GM21390 (cell line): ENCODE measurements at regions not wholly inside any gene's neighbourhood (a gene's known extent, or its start where the extent isn't known, plus 50 kb on each side); places are given as distances from the start of the nearest gene placed in this dataset.

ENCODE experiments used
- ATAC-seq: cut with Tn5 transposase; IDR thresholded peaks from one replicate; pipeline ENCODE4 v1.9.1; 2021; ENCODE audit not compliant: unreplicated experiment

DNA sequence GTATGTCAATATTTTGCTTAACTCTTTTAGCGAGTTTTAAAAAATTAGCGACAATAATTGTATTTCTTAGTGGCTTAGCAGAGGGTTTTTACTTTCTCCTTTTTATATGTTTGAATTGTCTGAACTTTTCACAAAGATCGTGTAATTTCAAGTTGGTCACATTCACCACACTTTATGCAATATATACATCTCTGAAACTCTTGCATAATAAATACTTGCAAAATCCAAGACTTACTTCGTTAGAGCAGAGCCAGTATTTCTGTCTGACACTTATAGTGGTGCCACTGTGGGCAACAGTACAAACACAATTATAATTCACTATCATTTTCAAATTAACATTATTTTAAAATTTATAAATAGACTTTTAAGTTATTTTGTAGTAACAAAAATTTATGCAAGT is 62.0 kb downstream of the SUCNR1 start:
- ATAC-seq = no peak

DNA sequence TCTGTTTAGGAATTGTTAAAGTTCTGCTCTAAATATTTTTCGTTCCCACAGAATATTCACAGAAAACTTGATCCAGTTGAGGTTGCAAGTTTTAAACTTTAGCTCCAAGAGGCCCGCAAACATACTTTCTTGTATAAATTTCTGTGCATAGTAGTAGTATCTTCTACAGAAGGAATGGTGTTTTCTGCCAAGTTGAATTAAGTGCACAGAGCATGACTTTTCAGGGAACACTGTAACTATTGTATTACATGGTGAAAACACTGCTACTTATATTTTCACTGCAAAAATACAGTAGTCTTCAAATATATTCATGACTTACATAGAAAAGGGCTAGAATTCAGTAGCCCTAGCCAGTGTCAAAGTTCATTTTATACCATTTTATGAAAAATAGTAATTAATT is 67.0 kb downstream of the SUCNR1 start:
- no peak for ATAC-seq

DNA sequence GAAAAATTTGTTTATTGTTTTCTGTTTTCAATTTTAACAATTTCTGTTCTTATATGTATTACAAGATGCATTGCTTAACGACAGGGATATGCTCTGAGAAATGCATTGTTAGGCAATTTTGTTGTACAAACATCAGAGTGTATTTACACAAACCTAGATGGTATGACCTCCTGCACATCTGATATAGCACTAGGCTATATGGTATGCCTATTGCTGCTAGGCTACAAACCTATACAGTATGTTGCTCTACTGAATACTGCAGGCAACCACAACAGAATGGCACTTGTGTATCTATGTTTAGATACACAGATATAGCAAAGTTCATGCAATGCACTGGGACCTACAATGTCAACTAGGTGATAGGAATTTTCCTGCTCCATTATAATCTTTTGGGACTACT is 70.1 kb downstream of the SUCNR1 start:
- ATAC-seq = no peak

DNA sequence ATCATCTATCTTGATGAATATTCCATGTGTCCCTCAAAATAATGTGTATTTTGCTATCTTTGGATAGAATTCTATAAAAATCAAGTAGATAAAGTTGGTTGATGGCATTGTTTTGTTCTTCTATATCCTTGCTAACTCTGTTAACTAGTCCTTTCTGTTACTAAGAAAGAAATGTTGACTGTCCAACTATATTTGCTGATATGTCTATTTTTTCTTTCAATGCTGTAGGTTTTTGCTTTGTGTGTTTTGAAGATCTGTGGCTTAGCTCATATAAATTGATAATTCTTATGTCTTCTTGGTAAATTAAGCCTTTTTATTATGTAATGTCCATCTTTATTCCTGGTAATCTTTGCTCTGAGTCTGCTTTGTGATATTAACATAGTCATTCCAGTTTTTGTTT is 70.9 kb downstream of the SUCNR1 start:
- ATAC-seq = no peak

DNA sequence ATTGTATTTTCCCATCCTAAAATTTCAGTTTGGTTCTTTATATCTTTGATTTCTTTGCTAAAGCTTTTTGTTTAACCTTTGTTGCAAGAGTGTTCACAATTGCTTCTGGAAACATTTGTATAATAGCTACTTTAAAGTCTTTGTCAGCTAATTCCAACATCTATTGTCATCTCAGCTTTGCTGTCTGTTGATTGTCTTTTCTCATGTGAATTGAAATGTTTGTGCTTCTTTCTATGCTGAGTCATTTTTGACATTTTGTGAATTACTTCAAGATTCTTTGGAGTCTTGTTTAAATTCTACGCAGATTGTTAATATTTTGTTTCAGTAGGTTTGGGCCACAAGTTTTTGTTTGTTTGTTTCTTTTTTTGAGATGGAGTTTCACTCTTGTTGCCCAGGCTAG is 73.2 kb downstream of the SUCNR1 start:
- no peak for ATAC-seq

DNA sequence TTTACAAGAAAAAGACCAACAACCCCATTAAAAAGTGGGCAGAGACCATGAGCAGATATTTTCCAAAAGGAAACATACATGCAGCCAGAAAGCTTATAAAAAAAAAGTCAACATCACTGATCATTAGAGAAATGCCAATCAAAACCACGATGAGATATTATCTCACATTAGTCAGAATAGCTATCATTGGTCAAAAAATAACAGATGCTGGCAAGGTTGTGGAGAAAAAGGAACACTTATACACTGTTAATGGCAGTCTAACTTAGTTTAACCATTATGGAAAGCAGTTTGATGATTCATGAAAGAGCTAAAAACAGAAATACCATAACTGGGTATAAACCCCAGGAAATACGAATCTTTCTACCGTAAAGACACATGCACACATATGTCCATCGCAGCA is 76.3 kb downstream of the SUCNR1 start:
- ATAC-seq = no peak

DNA sequence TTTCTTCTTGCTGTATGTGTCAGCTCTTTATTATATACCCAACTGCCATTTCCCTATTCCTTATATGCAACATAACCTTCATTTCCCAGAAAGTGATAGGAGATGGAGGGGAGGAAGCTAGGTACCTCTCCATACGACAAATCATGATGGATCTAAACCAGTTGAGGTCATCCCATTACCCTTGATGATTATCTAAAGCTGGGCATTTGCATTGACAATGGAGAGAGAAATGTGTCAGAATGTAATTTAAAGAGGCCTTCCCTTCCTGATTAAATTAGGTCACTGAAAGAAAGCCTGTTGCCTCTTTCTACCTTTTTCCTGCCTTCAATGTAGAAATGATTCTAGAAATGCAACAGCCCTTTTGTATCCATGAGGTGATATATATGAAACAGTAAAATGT is 81.9 kb downstream of the SUCNR1 start:
- ATAC-seq = no peak

DNA sequence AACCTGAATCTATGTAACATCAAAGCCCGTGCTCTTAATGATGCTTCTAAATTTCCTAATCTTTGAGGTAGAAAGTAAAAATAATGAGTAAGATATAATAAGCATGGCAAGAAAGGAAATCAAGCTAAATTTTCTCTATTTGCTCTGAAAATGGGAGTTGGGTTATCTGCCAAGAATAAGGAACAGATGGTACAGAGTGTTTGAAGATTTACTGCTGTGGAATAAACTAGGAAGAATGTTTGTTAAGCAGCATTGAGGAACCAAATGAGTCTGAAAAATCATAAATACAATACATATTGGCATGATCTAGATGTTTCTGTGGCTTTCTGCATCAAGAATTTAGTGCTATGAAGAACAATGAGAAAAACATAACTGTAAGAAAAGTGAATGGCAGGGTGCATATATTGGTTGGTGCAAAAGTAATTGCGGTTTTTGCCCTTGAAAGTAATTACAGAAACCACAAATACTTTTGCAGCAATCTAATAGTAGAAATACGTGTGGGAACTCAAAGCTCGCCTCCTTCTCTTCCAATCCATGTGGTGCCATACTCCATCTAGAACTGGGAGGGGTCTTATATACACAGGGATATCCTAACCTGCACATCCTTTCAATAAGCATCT is 87.6 kb downstream of the SUCNR1 start:
- no peak for ATAC-seq

DNA sequence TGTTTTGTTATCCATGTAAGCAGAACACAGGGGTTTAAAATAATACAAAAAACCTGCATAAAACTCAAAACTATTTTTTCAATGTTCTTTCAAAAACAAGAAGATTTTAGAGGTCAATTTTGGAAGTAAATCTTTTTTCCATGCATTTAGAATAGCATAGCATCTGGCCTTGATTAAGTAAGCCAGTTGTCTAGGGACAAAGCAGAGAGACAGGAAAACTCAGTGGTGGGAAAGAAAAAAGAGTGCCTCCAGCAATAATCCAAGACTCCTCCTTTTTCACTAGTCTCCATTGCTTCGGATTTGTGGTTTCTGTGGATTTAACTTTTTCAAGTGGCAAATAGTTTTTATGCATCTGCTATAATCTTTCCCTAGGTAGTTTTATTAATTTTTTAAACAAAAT is 88.9 kb downstream of the SUCNR1 start:
- ATAC-seq = no peak

DNA sequence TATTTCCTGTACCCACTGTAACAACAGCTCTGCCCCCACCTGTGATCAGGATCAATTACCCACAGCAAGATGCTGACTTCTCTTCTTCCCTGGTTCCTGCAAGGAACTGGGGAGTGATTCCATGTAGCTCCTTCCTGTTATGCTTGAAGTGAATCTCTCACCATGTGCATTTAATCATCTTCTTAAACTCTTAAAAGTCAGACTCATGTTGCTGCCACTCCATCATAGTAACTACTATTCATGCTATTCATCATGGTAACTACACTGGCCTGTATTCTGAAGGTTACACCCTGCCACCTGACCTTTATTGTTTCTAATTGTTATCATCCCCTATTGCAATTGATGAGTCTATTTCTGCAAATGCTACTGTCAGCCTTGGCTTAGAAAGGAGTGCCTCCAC is 89.5 kb downstream of the SUCNR1 start:
- ATAC-seq = no peak

DNA sequence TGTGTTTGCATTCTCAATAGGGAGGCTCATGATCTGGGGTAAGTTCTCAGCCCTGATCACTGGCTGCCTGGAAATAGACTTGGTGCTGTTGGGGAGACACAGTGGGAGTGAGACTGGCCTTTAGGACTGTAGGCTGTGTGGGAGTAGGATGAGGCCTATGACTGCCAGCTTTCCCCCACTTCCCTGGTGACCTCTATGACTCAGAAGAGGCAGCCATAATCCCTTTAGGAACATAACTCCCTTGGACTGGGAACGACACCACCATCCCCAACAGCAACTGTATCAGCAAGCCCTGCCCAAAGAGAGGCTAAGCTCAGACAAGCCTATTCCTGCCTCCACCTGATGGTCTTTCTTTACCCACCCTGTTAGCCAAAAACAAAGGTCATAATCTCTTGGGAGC is 91.3 kb downstream of the SUCNR1 start:
- no peak for ATAC-seq

DNA sequence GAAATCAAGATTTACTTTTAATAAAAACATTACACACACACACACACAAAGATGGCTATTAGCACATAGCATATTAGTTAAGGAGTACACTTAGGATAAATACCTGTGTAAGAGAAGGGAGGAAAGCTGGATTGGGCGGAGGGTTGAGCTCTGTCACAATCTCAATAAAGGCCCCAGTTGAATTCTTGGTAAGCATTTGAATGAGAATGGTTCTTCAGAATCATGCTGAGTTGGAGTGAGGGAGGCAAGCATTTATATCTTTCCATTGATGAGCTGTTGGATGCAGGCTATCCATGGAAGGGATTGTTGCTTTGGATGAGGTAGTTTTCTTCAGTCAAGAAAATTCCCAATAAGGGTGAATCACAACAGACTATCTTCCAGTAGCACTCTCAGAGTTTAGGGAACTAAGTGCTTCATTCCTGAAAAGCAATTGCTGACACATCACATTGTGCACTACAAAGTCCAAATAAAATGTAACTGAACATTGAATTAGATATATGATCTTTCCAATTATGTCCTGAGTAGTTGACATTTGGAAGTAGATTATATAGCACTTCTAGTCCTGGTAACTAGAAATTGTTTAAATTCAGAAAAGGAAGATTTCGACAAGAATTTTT is 95.7 kb downstream of the SUCNR1 start:
- no peak for ATAC-seq

DNA sequence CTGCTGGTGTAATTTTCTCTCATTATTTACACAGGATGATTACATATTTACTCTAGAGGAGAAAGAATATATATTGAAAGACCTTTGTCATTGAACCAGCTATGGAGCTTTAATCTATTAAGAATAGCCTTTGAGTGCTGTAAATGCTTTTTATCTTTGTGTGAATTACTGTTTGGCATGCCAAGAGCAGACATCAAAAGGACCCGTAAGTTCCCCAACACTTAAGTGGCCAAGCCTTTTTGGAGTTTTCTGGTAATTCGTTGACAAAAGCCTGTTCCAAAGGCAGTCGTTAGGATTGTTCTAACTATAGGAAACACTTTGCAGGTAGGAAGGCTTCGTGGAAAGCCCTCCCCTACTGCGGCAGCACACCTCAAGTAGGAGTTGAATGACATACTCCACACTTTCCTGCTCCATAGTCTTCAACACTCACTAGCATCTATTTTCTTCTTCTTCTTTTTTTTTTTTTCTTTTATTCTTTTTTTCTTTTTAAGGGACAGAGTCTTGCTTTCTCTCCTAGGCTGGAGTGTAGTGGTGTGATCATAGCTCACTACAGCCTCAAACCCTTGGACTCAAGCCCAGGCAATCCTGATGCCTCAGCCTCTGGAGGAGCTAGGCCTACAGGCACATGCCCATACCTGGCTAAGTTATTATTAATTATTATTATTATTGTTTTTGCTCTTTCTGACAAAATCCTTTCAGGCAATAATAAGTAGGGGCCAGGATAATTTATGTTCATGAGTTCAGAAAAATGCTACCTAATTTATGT is 98.6 kb downstream of the SUCNR1 start:
- no peak for ATAC-seq

DNA sequence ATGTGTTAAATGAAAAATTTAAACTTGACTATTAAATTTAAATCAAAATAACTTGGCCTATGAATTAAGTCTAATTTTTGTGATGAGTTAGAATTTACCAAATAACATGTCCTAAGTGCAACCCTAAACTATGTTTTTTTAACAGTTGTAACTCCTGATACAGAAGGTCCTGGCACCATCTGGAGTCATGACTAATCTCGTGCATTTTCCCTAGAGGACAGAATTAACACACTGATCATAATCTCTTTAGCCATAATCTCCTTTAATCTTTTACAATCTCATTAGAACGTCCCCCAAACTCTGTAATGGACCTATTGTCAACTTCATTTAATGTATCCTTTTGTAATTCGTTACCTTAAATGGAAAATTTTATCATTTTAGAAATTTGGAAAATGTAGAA is 100.6 kb downstream of the SUCNR1 start:
- ATAC-seq = no peak

DNA sequence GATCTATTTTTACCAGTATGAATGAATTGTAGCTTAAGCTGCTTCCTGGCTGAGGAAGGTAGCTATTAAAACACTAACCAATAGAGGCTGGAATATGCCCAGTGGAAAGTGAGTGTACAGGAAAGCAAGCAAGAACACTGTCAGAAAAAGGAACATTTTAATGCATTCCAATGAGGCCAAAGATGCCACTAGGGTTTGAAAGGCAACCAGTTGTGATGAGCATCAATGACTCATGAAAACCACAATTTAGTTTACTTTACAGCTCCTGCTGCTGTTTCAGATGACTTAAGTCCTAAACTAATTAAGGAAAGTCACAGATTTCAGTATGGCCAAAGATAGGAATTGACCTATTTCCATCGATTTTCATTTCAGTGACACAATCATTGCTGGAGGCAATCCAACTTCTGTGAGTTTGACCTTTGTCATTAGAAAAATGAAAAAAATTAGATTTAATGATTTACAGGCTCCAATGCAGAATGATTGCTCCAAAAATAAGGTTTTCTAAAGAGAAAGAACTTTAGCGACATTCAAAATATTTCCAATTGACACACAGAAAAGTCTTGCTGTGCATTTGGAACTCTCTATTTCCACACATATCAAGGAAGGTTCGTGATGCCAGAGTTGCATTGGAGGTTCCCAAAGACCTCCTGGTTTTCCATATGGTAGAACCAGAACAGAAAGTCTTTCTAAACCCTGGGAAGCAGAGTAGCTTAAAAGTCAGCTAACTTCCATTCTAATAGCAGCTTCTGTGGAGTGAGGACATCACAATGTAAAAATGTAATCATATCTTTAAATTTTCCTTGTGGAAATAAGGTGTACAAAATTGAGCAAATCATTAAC is 103.0 kb downstream of the SUCNR1 start:
- ATAC-seq = no peak

DNA sequence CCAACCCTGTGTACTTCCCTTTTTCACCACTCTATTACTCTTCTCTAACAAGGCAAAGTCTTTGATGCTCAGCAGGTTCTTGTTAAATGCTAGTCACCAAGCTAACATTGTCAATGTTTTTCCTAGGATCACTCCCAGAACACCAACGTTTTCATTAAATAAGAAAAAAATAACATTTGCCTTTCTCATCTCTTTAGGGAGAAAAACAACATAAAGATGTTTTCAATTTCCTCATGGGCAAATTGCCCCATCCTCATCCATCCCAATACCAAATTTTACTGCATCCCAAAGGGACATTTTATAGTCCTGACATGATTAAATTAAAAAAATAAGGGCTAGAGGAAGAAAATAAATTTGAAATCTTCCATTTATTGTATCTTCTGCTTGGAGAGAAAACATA is 106.5 kb downstream of the SUCNR1 start:
- ATAC-seq = no peak

DNA sequence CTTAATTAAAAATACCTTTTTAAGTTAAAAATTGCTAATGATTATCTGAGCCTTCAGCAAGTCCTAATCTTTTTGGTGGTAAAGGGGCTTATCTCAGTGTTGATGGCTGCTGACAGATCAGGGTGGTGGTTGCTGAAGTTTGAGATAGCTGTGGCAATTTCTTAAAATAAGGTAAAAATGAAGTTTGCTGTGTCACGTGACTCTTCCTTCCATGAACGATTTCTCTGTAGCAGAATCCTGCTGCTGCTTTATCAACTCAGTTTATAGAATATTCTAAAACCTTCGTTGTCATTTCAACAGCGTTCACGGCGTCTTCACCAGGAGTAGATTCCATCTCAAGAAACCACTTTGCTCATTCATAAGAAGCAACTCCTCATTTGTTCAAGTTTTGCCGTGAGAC is 110.1 kb downstream of the SUCNR1 start:
- ATAC-seq = no peak

DNA sequence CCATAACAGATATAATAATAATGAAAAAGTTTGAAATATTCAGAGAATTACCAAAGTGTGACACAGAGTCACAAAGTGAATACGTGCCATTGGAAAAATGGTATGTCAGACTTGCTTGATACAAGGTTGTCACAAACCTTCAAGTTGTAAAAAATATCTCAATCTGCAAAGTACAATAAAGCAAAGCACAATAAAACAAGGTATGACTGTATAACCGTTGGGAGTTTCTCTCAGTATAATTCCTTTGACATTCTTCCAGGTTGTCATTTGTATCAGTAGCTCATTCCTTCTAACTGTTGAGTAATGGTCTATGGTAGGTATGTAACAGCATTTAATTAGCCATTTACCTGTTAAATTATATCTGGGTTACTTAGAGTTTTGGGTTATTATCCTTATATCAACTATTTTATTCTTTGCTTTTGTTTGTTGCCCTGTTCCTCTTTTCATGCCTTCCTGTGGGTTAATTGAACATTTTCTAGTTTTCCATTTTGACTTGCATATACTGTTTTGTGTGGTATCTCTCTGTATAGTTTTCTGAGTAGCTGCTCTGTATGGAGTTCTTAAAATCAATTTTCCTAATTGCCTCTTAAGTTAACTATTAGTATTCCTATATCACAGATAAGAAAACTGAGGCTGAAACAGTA is 112.5 kb downstream of the SUCNR1 start:
- ATAC-seq = no peak

DNA sequence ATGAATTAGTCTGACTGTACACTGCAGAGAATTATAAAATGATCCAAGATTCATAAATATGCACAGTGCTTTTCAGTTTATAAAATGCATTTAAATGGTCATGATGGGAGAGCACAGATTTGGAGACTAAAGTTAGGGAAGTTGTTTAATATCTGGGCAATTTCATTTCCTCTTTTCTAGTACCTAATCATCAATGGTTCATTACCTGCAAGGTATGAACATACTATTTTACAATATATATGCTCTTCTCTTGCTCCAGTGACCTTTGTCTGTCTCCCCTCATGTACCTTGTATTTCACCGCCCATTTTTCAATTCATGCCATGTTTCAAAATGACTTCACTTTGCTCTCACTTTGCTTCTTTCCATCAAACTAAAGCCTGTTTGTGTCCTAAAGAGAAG is 114.5 kb downstream of the SUCNR1 start:
- ATAC-seq = no peak

DNA sequence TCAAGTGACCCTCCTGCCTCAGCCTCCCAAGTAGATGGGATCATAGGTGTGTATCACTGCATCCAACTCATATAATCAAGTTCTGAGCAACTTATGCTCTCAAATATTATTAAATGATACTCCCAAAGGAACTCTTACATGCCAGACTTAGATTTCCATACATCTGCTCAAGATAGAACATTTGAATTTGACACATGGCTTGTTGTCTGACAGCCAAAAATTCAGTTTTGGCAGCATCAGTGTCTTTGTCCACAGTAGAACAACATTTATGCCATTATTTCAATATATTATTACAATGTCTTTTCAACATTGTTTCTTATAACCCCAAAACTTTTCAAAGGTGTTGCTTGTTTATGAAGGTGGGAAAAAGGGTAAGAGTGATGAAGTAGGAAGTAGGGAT is 116.2 kb downstream of the SUCNR1 start:
- ATAC-seq = no peak

DNA sequence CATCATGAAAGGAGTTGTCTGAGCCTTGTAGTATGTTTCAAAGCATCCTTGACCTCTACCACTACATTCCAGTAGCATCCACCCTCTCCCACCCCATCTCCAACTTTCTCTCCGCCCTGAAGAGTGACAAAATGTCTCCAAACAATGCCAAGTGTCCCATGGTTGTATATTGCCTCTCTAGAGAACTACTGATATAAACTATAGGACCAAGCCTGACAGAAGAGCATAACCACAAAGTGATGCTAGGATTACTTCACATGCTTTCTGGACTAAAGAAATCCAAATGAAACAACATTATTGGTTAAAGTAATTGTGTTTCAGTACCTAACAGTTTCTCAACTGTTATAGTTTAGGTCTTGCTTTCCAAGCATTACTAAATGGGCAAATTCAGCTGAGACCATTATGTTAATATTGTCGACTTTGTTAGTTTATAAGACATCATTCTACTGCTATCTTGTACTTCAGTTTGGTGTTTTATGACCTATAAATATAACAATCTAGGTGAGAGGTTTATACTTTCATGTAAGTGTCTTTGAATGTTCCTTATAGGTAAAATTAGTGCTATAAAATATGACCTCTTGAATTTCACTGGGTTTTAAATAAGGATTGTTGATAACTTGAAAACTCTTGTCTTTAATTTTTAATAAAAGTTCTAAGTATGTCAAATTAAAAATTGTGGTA is 117.4 kb downstream of the SUCNR1 start:
- ATAC-seq = no peak
